IMR-90 (cell line): ENCODE measurements at regions not wholly inside any gene's neighbourhood (a gene's known extent, or its start where the extent isn't known, plus 50 kb on each side); places are given as distances from the start of the nearest gene placed in this dataset.

ENCODE experiments used
- ATAC-seq: fragments of 200-7000 bp; cut with Tn5 transposase; 2 replicates; pipeline ENCODE4 v1.9.1; 2020; ENCODE audit warnings: low read depth, mild to moderate bottlenecking, moderate library complexity
- BruUV-seq: library from RNA; stranded (reverse); fragments of 400-500 nt; replicated peaks from 2 replicates; lab custom pipeline; 2021; lab: Mats Ljungman, UMichigan
- CTCF ChIA-PET: fragments of 300-600 bp; formaldehyde crosslinking; extraction: SDS; loops from one replicate; lab custom pipeline; 2021; ENCODE audit warnings: antibody characterized with exemption; lab: Yijun Ruan, JAX
- POLR2A ChIA-PET: fragments of 300-600 bp; sonication (Branson Sonifier 250); formaldehyde crosslinking; loops from one replicate; lab custom pipeline; 2022; ENCODE audit warnings: antibody characterized with exemption; ENCODE audit not compliant: unreplicated experiment; lab: Charles Lee
- DNase-seq: peaks from one replicate; pipeline ENCODE4 v3.0.0; 2013
- H2AFZ ChIP-seq: replicated peaks from 2 replicates; pipeline ENCODE3; 2013; ENCODE audit warnings: low read length, mild to moderate bottlenecking; ENCODE audit not compliant: poor library complexity
- H2AK5ac ChIP-seq: 2 replicates; pipeline ENCODE4 v1.6.1; 2013; ENCODE audit warnings: low read depth, low read length, inconsistent platforms
- H2AK9ac ChIP-seq: replicated peaks from 2 replicates; pipeline ENCODE3; 2013; ENCODE audit warnings: mild to moderate bottlenecking, low read depth, low read length, moderate library complexity; ENCODE audit not compliant: poor library complexity
- H2BK120ac ChIP-seq: 2 replicates; pipeline ENCODE4 v1.6.1; 2013; ENCODE audit warnings: low read depth, low read length, inconsistent platforms
- H2BK15ac ChIP-seq: 3 replicates; pipeline ENCODE4 v1.6.1; 2013; ENCODE audit warnings: low read depth, low read length, inconsistent platforms
- H2BK20ac ChIP-seq: 2 replicates; pipeline ENCODE4 v1.6.1; 2013; ENCODE audit warnings: low read depth, mild to moderate bottlenecking, inconsistent platforms, low read length, moderate library complexity
- H2BK5ac ChIP-seq: 2 replicates; pipeline ENCODE4 v1.6.1; 2013; ENCODE audit warnings: mild to moderate bottlenecking, low read depth, low read length, inconsistent platforms; ENCODE audit not compliant: poor library complexity, severe bottlenecking
- H3K14ac ChIP-seq: replicated peaks from 2 replicates; pipeline ENCODE4 v1.6.1; 2013; ENCODE audit warnings: low read depth, low read length, inconsistent platforms
- H3K18ac ChIP-seq: 2 replicates; pipeline ENCODE4 v1.6.1; 2013; ENCODE audit warnings: low read depth, low read length, control low read depth
- H3K23ac ChIP-seq: 2 replicates; pipeline ENCODE4 v1.6.1; 2013; ENCODE audit warnings: low read depth, low read length, inconsistent platforms
- H3K27ac ChIP-seq: 2 replicates; pipeline ENCODE4 v1.5.1; 2013; ENCODE audit warnings: mild to moderate bottlenecking, control low read depth, low read length; ENCODE audit not compliant: insufficient read depth
- H3K27me3 ChIP-seq: 2 replicates; pipeline ENCODE4 v1.6.1; 2013; ENCODE audit warnings: low read length; ENCODE audit not compliant: control insufficient read depth, insufficient read depth
- H3K36me3 ChIP-seq: 2 replicates; pipeline ENCODE4 v1.6.1; 2013; ENCODE audit warnings: low read length, mixed read lengths; ENCODE audit not compliant: control insufficient read depth, insufficient read depth
- H3K4ac ChIP-seq: 2 replicates; pipeline ENCODE4 v1.6.1; 2013; ENCODE audit warnings: low read depth, low read length, inconsistent platforms
- H3K4me1 ChIP-seq: 2 replicates; pipeline ENCODE4 v1.6.1; 2013; ENCODE audit warnings: low read length, mixed read lengths; ENCODE audit not compliant: control insufficient read depth, insufficient read depth
- H3K4me2 ChIP-seq: 2 replicates; pipeline ENCODE4 v1.6.1; 2013; ENCODE audit warnings: low read depth, mild to moderate bottlenecking, control low read depth, low read length, moderate library complexity
- H3K4me3 ChIP-seq: 2 replicates; pipeline ENCODE4 v1.5.1; 2013; ENCODE audit warnings: low read depth, mild to moderate bottlenecking, control low read depth, low read length, moderate library complexity; ENCODE audit not compliant: insufficient read depth
- H3K56ac ChIP-seq: 2 replicates; pipeline ENCODE4 v1.6.1; 2013; ENCODE audit warnings: low read length, inconsistent platforms; ENCODE audit not compliant: insufficient read depth; ENCODE audit errors: extremely low read depth
- H3K79me1 ChIP-seq, 2 experiments: 2 replicates each; pipeline ENCODE4 v1.6.1; 2013; ENCODE audit warnings: low read length in 2 of 2, inconsistent platforms in 1 of 2, low read depth in 1 of 2
- H3K9ac ChIP-seq: 2 replicates; pipeline ENCODE4 v1.6.1; 2013; ENCODE audit warnings: low read depth, low read length, control low read depth
- H3K9me1 ChIP-seq: 2 replicates; pipeline ENCODE4 v1.6.1; 2013; ENCODE audit warnings: low read length, inconsistent platforms; ENCODE audit not compliant: insufficient read depth
- H3K9me3 ChIP-seq: 2 replicates; pipeline ENCODE4 v1.6.1; 2013; ENCODE audit warnings: low read length; ENCODE audit not compliant: control insufficient read depth, insufficient read depth
- H4K20me1 ChIP-seq: 2 replicates; pipeline ENCODE4 v1.6.1; 2013; ENCODE audit warnings: low read length, inconsistent platforms; ENCODE audit not compliant: insufficient read depth
- H4K5ac ChIP-seq: 2 replicates; pipeline ENCODE4 v1.6.1; 2013; ENCODE audit warnings: mild to moderate bottlenecking, low read depth, low read length, control low read depth
- H4K8ac ChIP-seq, 2 experiments: 2 replicates each; pipeline ENCODE4 v1.6.1; 2013; ENCODE audit warnings: low read depth in 2 of 2, low read length in 2 of 2, control low read depth in 1 of 2, inconsistent platforms in 1 of 2
- H4K91ac ChIP-seq: 2 replicates; pipeline ENCODE4 v1.6.1; 2013; ENCODE audit warnings: low read depth, low read length, inconsistent platforms; ENCODE audit not compliant: insufficient read depth
- BHLHE40 ChIP-seq: fragments of 150-350 bp; IDR thresholded peaks from 2 replicates; pipeline ENCODE4 v1.6.1; 2016; ENCODE audit warnings: mild to moderate bottlenecking, low read depth, low read length
- CHD1 ChIP-seq: IDR thresholded peaks from 2 replicates; pipeline ENCODE4 v1.6.1; 2012; ENCODE audit warnings: low read depth, low read length, improper control_type of control experiment
- ELK1 ChIP-seq: fragments of 150-350 bp; IDR thresholded peaks from 2 replicates; pipeline ENCODE4 v1.6.1; 2016; ENCODE audit warnings: low read depth, mild to moderate bottlenecking, low read length, moderate library complexity, borderline replicate concordance
- FOS ChIP-seq: fragments of 150-350 bp; IDR thresholded peaks from 2 replicates; pipeline ENCODE4 v1.6.1; 2016; ENCODE audit warnings: low read depth, low read length
- MAFK ChIP-seq: IDR thresholded peaks from 2 replicates; pipeline ENCODE4 v1.6.1; 2012; ENCODE audit warnings: low read depth, low read length, improper control_type of control experiment
- MAZ ChIP-seq: IDR thresholded peaks from 2 replicates; pipeline ENCODE4 v1.6.1; 2012; ENCODE audit warnings: low read depth, mild to moderate bottlenecking, low read length, improper control_type of control experiment, moderate library complexity, borderline replicate concordance
- MXI1 ChIP-seq: IDR thresholded peaks from 2 replicates; pipeline ENCODE4 v1.6.1; 2012; ENCODE audit warnings: low read depth, mild to moderate bottlenecking, low read length, moderate library complexity, borderline replicate concordance
- NFE2L2 ChIP-seq: fragments of 150-350 bp; IDR thresholded peaks from 2 replicates; pipeline ENCODE4 v1.6.1; 2016; ENCODE audit warnings: low read depth, mild to moderate bottlenecking, low read length
- POLR2A ChIP-seq: IDR thresholded peaks from 2 replicates; pipeline ENCODE4 v1.6.1; 2012; ENCODE audit warnings: mild to moderate bottlenecking, low read depth, low read length
- RAD21 ChIP-seq: IDR thresholded peaks from 2 replicates; pipeline ENCODE4 v1.6.1; 2012; ENCODE audit warnings: low read length, improper control_type of control experiment
- RCOR1 ChIP-seq: IDR thresholded peaks from 2 replicates; pipeline ENCODE4 v1.6.1; 2012; ENCODE audit warnings: mild to moderate bottlenecking, low read length, improper control_type of control experiment; ENCODE audit not compliant: insufficient replicate concordance
- RFX5 ChIP-seq: IDR thresholded peaks from 2 replicates; pipeline ENCODE4 v1.8.0; 2012; ENCODE audit warnings: low read depth, mild to moderate bottlenecking, low read length, moderate library complexity
- SMC3 ChIP-seq: fragments of 150-350 bp; IDR thresholded peaks from 2 replicates; pipeline ENCODE4 v1.6.1; 2016; ENCODE audit warnings: low read depth, mild to moderate bottlenecking, antibody characterized with exemption, low read length, moderate library complexity
- WGBS, 2 experiments: methylation state at CpG; one replicate each; pipeline versions ENCODE4 v1.1.5 to v1.1.7; 2013; ENCODE audit warnings: missing lambda C conversion rate in 2 of 2; ENCODE audit not compliant: insufficient read length in 1 of 2; ENCODE audit errors: extremely low coverage in 2 of 2; 5-methylcytosine and 5-hydroxymethylcytosine counted together
- dilution Hi-C: fragments of 300-500 bp; cut with HindIII; formaldehyde crosslinking; loops from one replicate; pipeline ENCODE4 v1.14.3; 2018; ENCODE audit warnings: low sequenced_read_pairs; ENCODE audit not compliant: unreplicated experiment
- in situ Hi-C: fragments of 300-500 bp; cut with MboI; formaldehyde crosslinking; loops from 3 replicates; pipeline ENCODE4 v1.14.3; 2019; ENCODE audit warnings: low sequenced_read_pairs, inconsistent platforms, mixed read lengths
- intact Hi-C: fragments of 100-400 bp; cut with micrococcal nuclease; formaldehyde crosslinking; loops from 2 replicates; pipeline ENCODE4 v1.10.0; 2022

GRCh38 chr4:15161439-15161838, 159.2 kb downstream of the CPEB2 start:
- H3K23ac ChIP-seq, result no peak overlapping the region
- H3K9me1 ChIP-seq, result no peaks in the 10 kb centered on the region
- no peak overlapping the region for H2AK9ac ChIP-seq
- DNase-seq (no peak), ATAC-seq (no peak)
- H3K14ac ChIP-seq, result no peak overlapping the region
- H2AK5ac ChIP-seq, result no peak overlapping the region
- no peak overlapping the region for H3K9ac ChIP-seq
- no CpG with 5 or more reads among the region's 1 CpG for WGBS, 2 experiments
- H2BK20ac ChIP-seq, result no peak overlapping the region
- no peak overlapping the region for H4K91ac ChIP-seq
- CTCF ChIA-PET, result no interaction called here
- H3K4me3 ChIP-seq, result no peak overlapping the region
- H4K5ac ChIP-seq, result no peak overlapping the region
- H3K56ac ChIP-seq, result no peak overlapping the region
- H2BK5ac ChIP-seq, result no peak overlapping the region
- H3K4ac ChIP-seq, result no peak overlapping the region
- H3K4me1 ChIP-seq, result peaks cover 2% of the 10 kb centered on the region; the same call in 1 of the 2 replicates
- no peak overlapping the region for H4K8ac ChIP-seq
- H3K18ac ChIP-seq, result no peak overlapping the region
- intact Hi-C loops, result loop anchor here (5.0 kb wide), 1 partner anchor 1509 kb away; no protein-coding TSS in a partner anchor
- H3K4me2 ChIP-seq, result no peak overlapping the region
- in situ Hi-C loops, result loop anchor here (10.0 kb wide), 1 partner anchor 1507 kb away; no protein-coding TSS in a partner anchor
- no peak overlapping the region for H2BK120ac ChIP-seq
- H3K9me3 ChIP-seq, result no peaks in the 10 kb centered on the region
- no TSS peak for BruUV-seq
- dilution Hi-C loops, result no loop called here
- H4K20me1 ChIP-seq, result no peaks in the 10 kb centered on the region
- H3K27me3 ChIP-seq, result peaks cover 3% of the 10 kb centered on the region
- H3K79me1 ChIP-seq, result no peaks in the 10 kb centered on the region
- H3K27ac ChIP-seq, result no peak overlapping the region
- TF ChIP-seq MXI1 (no peak), MAZ (no peak), RAD21 (no peak), BHLHE40 (no peak), ELK1 (no peak), RCOR1 (no peak), NFE2L2 (no peak), MAFK (no peak), FOS (no peak), SMC3 (no peak), RFX5 (no peak), POLR2A (no peak), CHD1 (no peak)
- H2BK15ac ChIP-seq, result no peak overlapping the region
- POLR2A ChIA-PET, result no interaction called here
- no peaks in the 10 kb centered on the region for H3K36me3 ChIP-seq
- H2AFZ ChIP-seq, result no peak overlapping the region
